PC-3 (cell line): ENCODE measurements at regions not wholly inside any gene's neighbourhood (a gene's known extent, or its start where the extent isn't known, plus 50 kb on each side); places are given as distances from the start of the nearest gene placed in this dataset.

Source experiments
- ATAC-seq: fragments of 200-7000 bp; cut with Tn5 transposase; 2 replicates; pipeline ENCODE4 v1.9.1; 2020; ENCODE audit warnings: mild to moderate bottlenecking, moderate library complexity
- BruUV-seq: library from RNA; stranded (reverse); fragments of 400-500 nt; replicated peaks from 2 replicates; lab custom pipeline; 2021; lab: Mats Ljungman, UMichigan
- CTCF ChIA-PET: fragments of 300-600 bp; sonication (Branson Sonifier 250); formaldehyde crosslinking; loops from one replicate; lab custom pipeline; 2022; ENCODE audit warnings: antibody characterized with exemption; lab: Charles Lee
- POLR2A ChIA-PET: fragments of 300-600 bp; sonication (Branson Sonifier 250); formaldehyde crosslinking; loops from one replicate; lab custom pipeline; 2022; ENCODE audit warnings: antibody characterized with exemption; ENCODE audit not compliant: unreplicated experiment; lab: Charles Lee
- DNase-seq: peaks from one replicate; pipeline ENCODE4 v3.0.0-alpha.2; 2015
- H2AFZ ChIP-seq: fragments of 300-600 bp; sonication (generic); 2 replicates; pipeline ENCODE4 v1.6.0; 2016; ENCODE audit warnings: antibody characterized with exemption, low read length
- H3F3A ChIP-seq: fragments of 300-600 bp; sonication (generic); one replicate; pipeline ENCODE4 v1.6.0; 2017; ENCODE audit warnings: antibody characterized with exemption, low read length, control low read depth, mild to moderate bottlenecking; ENCODE audit not compliant: unreplicated experiment
- H3K27ac ChIP-seq: fragments of 300-600 bp; sonication (generic); 2 replicates; pipeline ENCODE4 v1.5.1; 2016; ENCODE audit warnings: mild to moderate bottlenecking, low read length
- H3K27me3 ChIP-seq: fragments of 300-600 bp; sonication (generic); 2 replicates; pipeline ENCODE4 v1.6.1; 2016; ENCODE audit warnings: low read length, mixed read lengths
- H3K36me3 ChIP-seq: fragments of 300-600 bp; sonication (generic); 2 replicates; pipeline ENCODE4 v1.6.1; 2016; ENCODE audit warnings: low read depth, mixed run types, low read length, mixed read lengths
- H3K4me1 ChIP-seq: fragments of 300-600 bp; sonication (generic); 2 replicates; pipeline ENCODE4 v1.5.1; 2016; ENCODE audit warnings: low read length; ENCODE audit not compliant: insufficient read depth
- H3K4me2 ChIP-seq: fragments of 300-600 bp; sonication (generic); 2 replicates; pipeline ENCODE4 v1.6.0; 2016; ENCODE audit warnings: low read length
- H3K4me3 ChIP-seq: fragments of 300-600 bp; sonication (generic); 2 replicates; pipeline ENCODE4 v1.5.1; 2016; ENCODE audit warnings: mild to moderate bottlenecking, low read length, mixed read lengths
- H3K79me2 ChIP-seq: fragments of 300-600 bp; sonication (generic); 2 replicates; pipeline ENCODE4 v1.6.1; 2017; ENCODE audit warnings: low read length, mixed read lengths
- H3K9ac ChIP-seq: fragments of 300-600 bp; sonication (generic); 2 replicates; pipeline ENCODE4 v1.6.0; 2016; ENCODE audit warnings: mild to moderate bottlenecking, low read length
- H3K9me2 ChIP-seq: fragments of 300-600 bp; sonication (generic); replicated peaks from 2 replicates; pipeline ENCODE4 v1.6.1; 2016; ENCODE audit warnings: mixed run types, low read length, mixed read lengths
- H3K9me3 ChIP-seq: fragments of 300-600 bp; sonication (generic); 2 replicates; pipeline ENCODE4 v1.6.1; 2016; ENCODE audit warnings: low read length, mixed read lengths
- H4K20me1 ChIP-seq: fragments of 300-600 bp; sonication (generic); 2 replicates; pipeline ENCODE4 v1.6.1; 2016; ENCODE audit warnings: low read length, mixed read lengths
- EZH2 ChIP-seq: fragments of 300-600 bp; sonication (generic); IDR thresholded peaks from one replicate; pipeline ENCODE4 v1.6.1; 2017; ENCODE audit warnings: antibody characterized with exemption, mild to moderate bottlenecking, low read length; ENCODE audit not compliant: unreplicated experiment
- EZH2phosphoT487 ChIP-seq: fragments of 300-600 bp; sonication (generic); IDR thresholded peaks from 2 replicates; pipeline ENCODE4 v1.6.1; 2018; ENCODE audit warnings: mild to moderate bottlenecking, antibody characterized with exemption, low read length, borderline replicate concordance
- intact Hi-C: fragments of 100-400 bp; cut with micrococcal nuclease; formaldehyde crosslinking; loops from 2 replicates; pipeline ENCODE4 v1.9.0; 2023
- TF ChIP-seq, protein P1 (sequence below): fragments of 300-600 bp; sonication (generic); conservative IDR thresholded peaks from 2 replicates; pipeline ENCODE4 v1.5.1; 2017; ENCODE audit warnings: antibody characterized with exemption, low read depth, mild to moderate bottlenecking, low read length

- H3K9me3 ChIP-seq = no peaks in the 10 kb centered on the region
- BruUV-seq = no TSS peak
- ChIA-PET POLR2A (no interaction called here), CTCF (no interaction called here)
- H3K27ac ChIP-seq = no peak overlapping the region
- no peaks in the 10 kb centered on the region for H4K20me1 ChIP-seq
- H3K4me1 ChIP-seq = no peaks in the 10 kb centered on the region
- H3F3A ChIP-seq = no peaks in the 10 kb centered on the region
- no peaks in the 10 kb centered on the region for H3K79me2 ChIP-seq
- H2AFZ ChIP-seq = no peak overlapping the region
- H3K4me3 ChIP-seq = no peak overlapping the region
- no peak for DNase-seq
- H3K9ac ChIP-seq = no peak overlapping the region
- H3K4me2 ChIP-seq = no peak overlapping the region
- intact Hi-C loops = no loop called here
- H3K36me3 ChIP-seq = no peaks in the 10 kb centered on the region
- H3K27me3 ChIP-seq = peaks cover 16% of the 10 kb centered on the region
- no peak for ATAC-seq
- TF ChIP-seq, protein P1, sequence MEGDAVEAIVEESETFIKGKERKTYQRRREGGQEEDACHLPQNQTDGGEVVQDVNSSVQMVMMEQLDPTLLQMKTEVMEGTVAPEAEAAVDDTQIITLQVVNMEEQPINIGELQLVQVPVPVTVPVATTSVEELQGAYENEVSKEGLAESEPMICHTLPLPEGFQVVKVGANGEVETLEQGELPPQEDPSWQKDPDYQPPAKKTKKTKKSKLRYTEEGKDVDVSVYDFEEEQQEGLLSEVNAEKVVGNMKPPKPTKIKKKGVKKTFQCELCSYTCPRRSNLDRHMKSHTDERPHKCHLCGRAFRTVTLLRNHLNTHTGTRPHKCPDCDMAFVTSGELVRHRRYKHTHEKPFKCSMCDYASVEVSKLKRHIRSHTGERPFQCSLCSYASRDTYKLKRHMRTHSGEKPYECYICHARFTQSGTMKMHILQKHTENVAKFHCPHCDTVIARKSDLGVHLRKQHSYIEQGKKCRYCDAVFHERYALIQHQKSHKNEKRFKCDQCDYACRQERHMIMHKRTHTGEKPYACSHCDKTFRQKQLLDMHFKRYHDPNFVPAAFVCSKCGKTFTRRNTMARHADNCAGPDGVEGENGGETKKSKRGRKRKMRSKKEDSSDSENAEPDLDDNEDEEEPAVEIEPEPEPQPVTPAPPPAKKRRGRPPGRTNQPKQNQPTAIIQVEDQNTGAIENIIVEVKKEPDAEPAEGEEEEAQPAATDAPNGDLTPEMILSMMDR = no peak
- TF ChIP-seq EZH2phosphoT487 = no peak
- TF ChIP-seq EZH2 = no peak
- no peaks in the 10 kb centered on the region for H3K9me2 ChIP-seq
These were observed 222.6 kb downstream of the SOD2 start for GRCh38 chr6:159470397-159470796.

GRCh38 chr6:159469443-159469842, 223.6 kb downstream of the SOD2 start:
- Histone ChIP-seq H3K9me3 (no peaks in the 10 kb centered on the region), H3K79me2 (no peaks in the 10 kb centered on the region), H3F3A (no peaks in the 10 kb centered on the region), H3K9me2 (no peaks in the 10 kb centered on the region), H3K4me3 (no peak overlapping the region), H3K9ac (no peak overlapping the region), H3K27me3 (peaks cover 20% of the 10 kb centered on the region), H2AFZ (no peak overlapping the region), H3K4me1 (no peaks in the 10 kb centered on the region), H4K20me1 (no peaks in the 10 kb centered on the region), H3K4me2 (no peak overlapping the region), H3K36me3 (no peaks in the 10 kb centered on the region), H3K27ac (no peak overlapping the region)
- ChIA-PET CTCF (no interaction called here), POLR2A (no interaction called here)
- DNase-seq (no peak), ATAC-seq (no peak)
- intact Hi-C loops = no loop called here
- BruUV-seq = no TSS peak
- TF ChIP-seq, protein P1 = no peak
- TF ChIP-seq EZH2 = no peak
- TF ChIP-seq EZH2phosphoT487 = no peak

DNA sequence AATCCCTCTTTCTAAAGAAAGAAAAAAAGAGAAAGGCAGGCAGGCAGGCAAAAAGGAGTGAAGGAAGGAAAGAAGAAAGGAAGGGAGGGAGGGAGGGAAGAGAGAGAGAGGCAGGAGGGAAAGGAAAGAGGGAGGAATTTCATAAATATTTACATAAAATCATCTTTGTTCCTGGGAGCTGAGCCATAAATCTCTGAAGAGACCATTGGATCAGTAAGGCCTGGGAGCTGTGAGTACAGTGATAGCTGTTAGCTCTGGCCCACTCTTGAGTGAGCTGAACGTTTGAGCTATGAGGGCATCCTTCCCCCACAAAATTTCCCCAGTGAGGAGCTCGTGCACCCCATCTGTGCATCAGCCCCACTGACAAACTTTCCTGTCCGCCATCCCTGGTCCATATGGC, 224.0 kb downstream of the SOD2 start:
- TF ChIP-seq, protein P1 = no peak
- TF ChIP-seq EZH2 (no peak), EZH2phosphoT487 (no peak)
- H3K4me1 ChIP-seq = no peaks in the 10 kb centered on the region
- H3K4me3 ChIP-seq = no peak overlapping the region
- no peak overlapping the region for H3K9ac ChIP-seq
- ATAC-seq (no peak), DNase-seq (no peak)
- H4K20me1 ChIP-seq = no peaks in the 10 kb centered on the region
- CTCF ChIA-PET = no interaction called here
- POLR2A ChIA-PET = no interaction called here
- peaks cover 21% of the 10 kb centered on the region for H3K27me3 ChIP-seq
- H3K27ac ChIP-seq = no peak overlapping the region
- H3K4me2 ChIP-seq = no peak overlapping the region
- H3K9me2 ChIP-seq = no peaks in the 10 kb centered on the region
- H3K79me2 ChIP-seq = no peaks in the 10 kb centered on the region
- no peak overlapping the region for H2AFZ ChIP-seq
- intact Hi-C loops = no loop called here
- BruUV-seq = no TSS peak
- H3K36me3 ChIP-seq = no peaks in the 10 kb centered on the region
- no peaks in the 10 kb centered on the region for H3F3A ChIP-seq
- H3K9me3 ChIP-seq = no peaks in the 10 kb centered on the region
